ENCODE measurements at regions not wholly inside any gene's neighbourhood (a gene's known extent, or its start where the extent isn't known, plus 50 kb on each side); places are given as distances from the start of the nearest gene placed in this dataset.

- TF ChIP-seq ATF2 (IDR thresholded peaks at IDR 0.05; ENCODE audit: low read length), result no peak
Measured at GRCh38 chr5:141742866-141743851, 61.1 kb upstream of the ARAP3 start (continued).

All from H1 (cell line).